HG02571 (cell line): ENCODE measurements at regions not wholly inside any gene's neighbourhood (a gene's known extent, or its start where the extent isn't known, plus 50 kb on each side); places are given as distances from the start of the nearest gene placed in this dataset.

Experiments used
- ATAC-seq: cut with Tn5 transposase; IDR thresholded peaks from one replicate; pipeline ENCODE4 v1.9.1; 2021; ENCODE audit warnings: mild to moderate bottlenecking, moderate library complexity; ENCODE audit not compliant: unreplicated experiment

DNA sequence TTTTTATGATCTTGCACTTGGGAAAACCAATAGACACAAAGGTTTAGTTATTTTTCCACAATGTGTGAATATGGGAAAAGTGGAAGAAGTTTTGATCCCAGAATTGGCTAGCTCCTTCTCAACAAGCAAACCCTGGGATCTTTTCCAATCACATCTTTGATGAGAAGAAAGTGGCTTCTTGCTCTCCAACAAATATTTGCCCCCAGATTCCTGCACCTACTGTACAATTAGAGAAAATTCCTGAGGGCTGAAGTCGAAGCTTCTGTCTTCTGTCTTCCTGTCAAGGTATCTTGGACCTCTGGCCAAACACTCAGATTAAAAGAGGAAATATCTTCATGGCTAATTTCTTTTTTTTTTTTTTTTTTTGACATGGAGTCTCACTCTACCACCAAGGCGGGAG lies 113.1 kb upstream of the SLC45A1 start:
- ATAC-seq: no peak

GRCh38 chr1:8203551-8203950 lies 114.4 kb upstream of the SLC45A1 start:
- no peak for ATAC-seq

- no peak for ATAC-seq
Observed at GRCh38 chr1:8203056-8203455, 114.9 kb upstream of the SLC45A1 start.

DNA sequence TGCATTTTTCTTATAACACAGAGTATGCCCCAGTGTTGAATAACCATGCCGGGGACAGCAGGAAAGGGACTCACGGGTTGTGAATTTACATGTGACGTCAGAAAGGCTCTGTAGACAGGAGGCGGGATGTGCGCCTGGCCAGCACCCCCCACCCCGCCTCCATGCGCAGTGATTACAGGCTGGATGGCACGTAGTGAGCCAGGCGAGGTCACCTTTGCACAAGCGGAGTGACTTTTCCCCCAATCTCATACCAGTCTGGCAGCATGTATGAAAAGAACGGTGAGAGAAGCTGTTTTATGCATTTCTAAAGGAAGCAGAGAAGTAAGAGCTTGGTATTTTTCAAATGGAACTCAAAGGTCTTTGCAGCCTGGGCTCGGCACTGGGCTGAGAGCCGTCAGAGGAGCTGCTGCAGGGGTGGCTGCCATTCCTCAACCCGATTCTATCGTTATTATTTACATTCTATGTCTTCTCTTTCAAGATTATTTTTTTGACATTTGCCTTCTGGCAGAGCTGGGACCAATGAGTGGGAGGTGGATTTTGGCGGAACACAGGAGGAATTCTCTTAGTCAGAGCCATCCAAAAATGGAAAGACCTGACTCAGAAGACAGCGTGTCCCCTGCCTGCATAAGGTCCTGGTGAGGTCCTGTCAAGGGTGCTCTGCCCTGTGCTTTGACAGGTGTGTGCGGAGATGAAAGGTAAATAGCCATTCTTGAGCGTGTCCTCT lies 115.6 kb upstream of the SLC45A1 start:
- no peak for ATAC-seq

DNA sequence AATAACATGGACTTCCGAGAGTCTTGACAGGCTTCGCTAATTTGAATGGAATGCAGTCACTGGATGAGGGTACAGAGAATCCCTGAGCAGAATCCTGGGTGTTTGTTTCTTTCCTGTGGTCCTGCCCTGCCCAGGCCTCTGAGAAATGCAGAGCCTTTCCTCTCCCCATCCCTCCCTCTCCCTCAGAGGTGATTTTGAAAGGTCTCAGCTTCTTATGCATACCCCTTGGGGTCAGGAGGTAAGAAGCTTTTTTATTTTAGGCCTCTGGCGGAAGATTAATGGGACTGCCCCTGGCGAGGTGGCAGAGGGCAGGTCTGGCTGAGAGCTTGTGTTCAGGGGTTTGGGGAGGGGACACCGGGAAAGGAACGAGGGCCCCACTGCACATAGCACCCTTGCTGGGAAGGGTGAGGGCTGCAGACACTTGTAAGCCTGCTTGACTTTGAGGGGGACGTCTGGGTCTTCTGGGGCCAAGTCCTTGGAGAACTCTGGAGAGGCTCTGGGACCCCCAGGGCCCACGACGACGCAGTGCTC lies 116.5 kb upstream of the SLC45A1 start:
- ATAC-seq: no peak

DNA sequence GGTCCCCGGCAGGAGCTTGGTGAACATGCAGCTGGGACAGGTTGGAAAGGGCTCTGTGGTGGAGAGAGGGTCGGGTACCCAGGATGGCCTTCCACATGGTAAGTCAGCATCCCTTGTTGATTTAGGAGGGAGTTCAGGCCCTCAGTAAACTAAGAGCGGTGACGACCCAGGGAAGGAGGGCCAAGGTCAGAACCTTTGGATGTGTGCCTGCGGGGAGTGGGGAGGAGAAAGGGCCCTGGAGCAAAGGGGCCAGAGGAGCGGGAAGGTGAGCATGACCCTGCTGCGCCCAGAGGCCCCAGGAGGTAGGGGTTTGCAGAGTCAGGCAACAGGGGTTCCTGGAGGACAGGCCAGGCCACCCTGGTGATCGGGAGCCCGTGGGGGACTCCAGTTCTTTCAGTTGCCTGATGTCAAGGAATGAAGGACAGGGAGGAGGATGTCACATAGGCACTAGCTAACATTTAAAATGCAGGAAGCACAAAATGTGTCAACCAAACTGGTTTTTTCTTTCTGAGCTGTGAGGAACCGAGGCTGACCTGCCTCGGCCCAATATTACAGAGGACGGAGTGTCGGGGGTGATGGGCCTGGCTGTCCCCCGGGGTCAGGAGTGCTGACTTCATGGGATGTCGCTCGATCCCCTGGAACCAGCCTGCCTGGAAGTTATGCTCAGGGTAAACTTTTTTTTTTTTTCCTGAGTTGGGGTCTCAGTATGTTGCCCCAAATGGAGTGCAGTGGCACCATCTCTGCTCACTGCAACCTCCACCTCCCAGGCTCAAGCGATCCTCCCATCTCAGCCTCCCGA lies 117.4 kb upstream of the SLC45A1 start:
- no peak for ATAC-seq

DNA sequence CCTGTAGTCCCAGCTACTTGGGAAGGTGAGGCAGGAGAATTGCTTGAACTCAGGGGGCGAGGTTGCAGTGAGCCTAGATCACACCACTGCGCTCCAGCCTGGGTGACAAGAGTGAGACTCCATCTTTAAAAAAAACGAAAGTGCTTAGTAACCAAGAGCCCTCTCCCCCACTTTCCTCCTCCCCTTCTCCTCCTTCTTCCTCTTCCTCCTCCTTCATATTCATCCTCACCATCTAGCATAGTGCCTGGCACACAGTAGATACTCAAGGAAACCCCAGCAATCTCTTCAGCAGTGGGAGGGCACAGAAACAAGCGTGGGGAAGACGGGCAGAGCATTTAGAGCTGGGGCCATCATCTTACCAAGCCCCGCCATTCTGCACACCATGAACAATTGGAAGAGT lies 119.4 kb upstream of the SLC45A1 start:
- no peak for ATAC-seq

DNA sequence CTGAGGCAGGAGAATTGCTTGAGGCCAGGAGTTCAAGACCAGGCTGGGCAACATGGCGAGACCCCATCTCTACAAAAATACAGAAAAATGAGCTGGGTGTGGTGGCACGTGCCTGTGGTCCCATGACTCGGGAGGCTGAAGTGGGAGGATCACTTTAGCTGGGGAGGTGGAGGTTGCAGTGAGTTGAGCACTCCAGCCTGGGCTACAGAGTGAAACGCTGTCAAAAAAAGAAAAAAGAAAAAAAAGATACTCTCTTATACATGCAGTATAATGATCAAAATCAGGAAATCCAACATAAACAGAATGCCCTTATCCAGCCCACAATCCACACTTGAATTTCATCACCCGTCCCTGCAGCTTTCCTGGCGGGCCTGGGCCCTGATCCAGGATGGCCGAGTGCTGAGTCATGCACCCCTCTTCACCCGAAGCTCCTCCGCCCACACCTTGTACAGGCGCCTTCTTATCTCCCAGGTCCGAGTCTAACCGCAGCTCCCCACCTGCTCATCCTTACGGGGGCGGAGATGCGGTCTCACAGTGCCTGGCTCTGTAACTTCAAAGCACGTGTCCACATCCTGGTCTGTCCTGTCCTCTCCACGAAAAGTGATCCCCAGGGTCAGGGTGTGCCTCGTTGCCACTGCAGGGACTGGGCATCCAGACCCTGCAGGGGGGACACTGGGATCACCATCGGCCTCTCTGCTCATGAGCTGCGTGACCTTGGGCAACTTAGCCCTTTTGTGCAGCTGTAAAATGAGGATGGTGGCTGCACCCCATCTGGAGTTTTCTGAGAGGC lies 120.2 kb upstream of the SLC45A1 start:
- ATAC-seq: no peak

DNA sequence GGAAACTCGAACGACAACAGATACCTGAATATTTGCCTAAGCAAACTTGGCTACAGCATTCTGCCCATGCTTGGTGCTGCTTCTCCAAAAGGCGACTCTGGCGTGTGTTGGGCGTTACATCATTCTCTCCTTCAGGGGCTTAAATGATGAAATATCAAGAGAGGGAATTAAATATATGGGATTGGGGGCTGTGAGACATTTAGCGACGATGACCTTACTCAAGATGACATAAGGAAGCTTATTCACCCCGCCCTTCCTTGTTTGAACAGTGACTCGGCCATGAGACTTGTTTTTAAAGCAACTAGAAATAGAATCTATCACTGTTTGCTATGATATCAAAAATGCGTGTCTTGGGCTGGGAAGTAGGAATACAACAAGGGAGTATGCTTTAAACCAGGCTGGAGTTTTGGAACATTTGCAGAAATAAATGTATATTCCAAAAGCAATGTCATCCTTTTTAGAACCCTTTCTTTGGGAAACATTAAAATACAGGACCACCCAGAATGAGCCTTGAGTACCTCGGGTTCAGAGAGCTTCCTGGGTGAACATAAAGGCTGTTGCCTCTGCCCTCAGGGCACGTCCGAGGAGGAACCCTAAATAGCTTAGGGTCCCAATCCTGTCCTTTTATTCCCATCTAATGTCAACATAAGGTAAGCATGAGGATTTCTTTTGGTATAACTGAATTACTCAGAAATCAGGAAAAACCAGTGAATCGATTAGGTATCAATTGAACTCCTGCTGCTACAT lies 123.3 kb upstream of the SLC45A1 start:
- ATAC-seq: no peak

DNA sequence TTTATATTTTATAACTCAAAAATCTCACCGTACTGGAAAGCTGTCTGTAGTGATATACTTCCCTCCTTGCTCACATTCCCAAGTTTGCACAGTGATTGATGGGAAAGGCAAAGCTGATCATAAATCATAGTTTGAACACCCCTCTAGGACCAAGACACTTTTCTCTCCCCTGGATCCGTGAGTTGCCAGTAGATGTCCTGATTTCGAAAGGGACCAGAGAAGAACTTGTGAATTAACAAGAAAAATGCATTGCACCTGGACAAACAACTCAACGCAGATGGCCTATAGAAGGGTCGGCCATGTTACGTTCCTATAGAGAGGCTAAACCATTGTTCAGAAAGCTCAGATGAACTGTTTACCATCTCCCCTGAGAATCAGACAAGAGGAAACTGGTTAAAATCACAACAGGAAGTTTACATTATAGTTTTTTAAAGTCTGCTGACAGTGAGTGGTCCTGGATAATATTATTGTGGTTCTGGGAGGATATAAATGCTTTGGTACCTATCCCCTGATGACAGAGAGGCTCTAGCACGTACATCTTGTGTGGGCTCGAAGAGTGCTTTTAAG lies 124.0 kb upstream of the SLC45A1 start:
- ATAC-seq: no peak

- no peak for ATAC-seq
Observed at GRCh38 chr1:8191474-8191873, 126.4 kb upstream of the SLC45A1 start.

GRCh38 chr1:8189931-8190483 lies 127.9 kb upstream of the SLC45A1 start:
- no peak for ATAC-seq

- ATAC-seq: no peak
Observed at GRCh38 chr1:8185400-8185799, 132.5 kb upstream of the SLC45A1 start.

GRCh38 chr1:8184301-8184700 lies 133.6 kb upstream of the SLC45A1 start:
- no peak for ATAC-seq

DNA sequence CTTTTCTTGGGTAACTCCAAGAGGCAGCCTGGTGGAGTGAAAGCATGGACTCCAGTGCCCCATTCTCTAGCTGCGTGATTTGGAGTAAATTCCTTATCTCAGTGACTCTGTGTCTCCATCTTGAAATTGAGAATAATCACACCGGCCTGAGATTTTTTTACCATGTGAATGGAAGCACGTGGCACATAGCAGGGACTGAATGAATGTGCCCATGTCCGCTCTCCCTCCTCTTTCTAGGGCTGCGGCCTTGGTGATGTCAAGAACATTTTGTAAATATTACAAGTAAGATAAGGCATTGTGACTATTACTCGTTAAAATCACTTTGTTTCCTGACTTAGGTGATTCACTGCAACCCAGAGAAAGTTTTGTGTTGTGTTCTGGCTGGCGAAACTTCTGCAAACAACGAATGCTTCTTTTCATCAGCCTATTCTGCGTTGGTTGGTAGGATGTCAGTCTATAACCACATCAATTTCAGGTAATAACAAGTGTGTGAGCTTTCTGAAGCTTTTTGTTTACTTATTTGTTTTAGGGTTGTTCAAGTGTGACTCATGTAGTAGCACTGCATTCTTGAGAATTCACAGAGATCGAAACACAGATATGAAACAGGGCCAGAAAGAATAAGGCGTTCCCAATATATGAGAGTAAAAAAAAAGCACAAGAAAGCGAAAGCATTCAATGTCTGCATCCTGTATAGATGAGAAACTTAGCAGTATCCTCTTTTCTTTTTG lies 135.7 kb upstream of the SLC45A1 start:
- no peak for ATAC-seq

DNA sequence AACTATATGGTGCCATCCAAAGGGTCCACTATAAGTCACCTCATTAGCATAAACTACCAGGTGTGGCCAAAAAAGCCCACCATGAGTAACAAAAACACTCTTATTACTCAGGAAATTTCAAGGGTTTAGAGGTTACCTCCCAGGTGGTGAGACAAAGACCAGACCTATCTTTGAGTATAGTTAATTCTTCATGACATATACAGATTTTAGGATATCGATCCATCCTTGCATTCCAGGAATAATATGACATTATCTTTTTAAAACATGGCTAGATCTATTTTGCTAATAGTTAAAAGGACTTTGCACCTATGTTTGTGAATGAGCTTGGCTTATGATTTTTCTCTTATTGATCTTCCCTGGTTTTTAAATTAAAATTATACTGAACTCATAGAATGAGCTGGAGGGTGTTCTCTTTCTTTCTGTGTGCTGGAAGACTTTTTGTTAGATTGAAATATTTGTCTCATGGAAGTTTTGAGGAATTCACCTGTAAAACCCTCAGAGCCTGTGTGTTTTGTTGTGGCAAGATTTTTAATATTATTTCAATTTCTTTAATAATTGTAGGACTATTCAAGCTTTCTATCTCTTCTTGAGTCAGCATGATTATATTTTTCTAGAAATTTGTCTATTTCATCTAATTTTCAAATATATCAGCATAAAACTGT lies 138.7 kb upstream of the SLC45A1 start:
- no peak for ATAC-seq

GRCh38 chr1:8176279-8176678 lies 141.6 kb upstream of the SLC45A1 start:
- ATAC-seq: no peak

- no peak for ATAC-seq
Observed at GRCh38 chr1:8174807-8175206, 143.1 kb upstream of the SLC45A1 start.
